Astrocyte of the cerebellum (primary cell): ENCODE measurements at regions not wholly inside any gene's neighbourhood (a gene's known extent, or its start where the extent isn't known, plus 50 kb on each side); places are given as distances from the start of the nearest gene placed in this dataset.

ENCODE experiments used
- DNase-seq: peaks from one replicate; pipeline ENCODE4 v3.0.0-alpha.2; 2011; ENCODE audit warnings: low read depth
- H3K4me3 ChIP-seq: 2 replicates; pipeline ENCODE4 v1.5.1; 2011; ENCODE audit warnings: mild to moderate bottlenecking, low read depth, low read length, moderate library complexity
- in situ Hi-C: cut with HindIII; loops from 2 replicates; pipeline ENCODE4 v1.10.0; 2017; ENCODE audit warnings: low sequenced_read_pairs
- TF ChIP-seq, protein P1 (sequence below): IDR thresholded peaks from 2 replicates; pipeline ENCODE4 v1.5.1; 2012; ENCODE audit warnings: low read length, low read depth, moderate library complexity, mild to moderate bottlenecking; ENCODE audit errors: missing control alignments

DNA sequence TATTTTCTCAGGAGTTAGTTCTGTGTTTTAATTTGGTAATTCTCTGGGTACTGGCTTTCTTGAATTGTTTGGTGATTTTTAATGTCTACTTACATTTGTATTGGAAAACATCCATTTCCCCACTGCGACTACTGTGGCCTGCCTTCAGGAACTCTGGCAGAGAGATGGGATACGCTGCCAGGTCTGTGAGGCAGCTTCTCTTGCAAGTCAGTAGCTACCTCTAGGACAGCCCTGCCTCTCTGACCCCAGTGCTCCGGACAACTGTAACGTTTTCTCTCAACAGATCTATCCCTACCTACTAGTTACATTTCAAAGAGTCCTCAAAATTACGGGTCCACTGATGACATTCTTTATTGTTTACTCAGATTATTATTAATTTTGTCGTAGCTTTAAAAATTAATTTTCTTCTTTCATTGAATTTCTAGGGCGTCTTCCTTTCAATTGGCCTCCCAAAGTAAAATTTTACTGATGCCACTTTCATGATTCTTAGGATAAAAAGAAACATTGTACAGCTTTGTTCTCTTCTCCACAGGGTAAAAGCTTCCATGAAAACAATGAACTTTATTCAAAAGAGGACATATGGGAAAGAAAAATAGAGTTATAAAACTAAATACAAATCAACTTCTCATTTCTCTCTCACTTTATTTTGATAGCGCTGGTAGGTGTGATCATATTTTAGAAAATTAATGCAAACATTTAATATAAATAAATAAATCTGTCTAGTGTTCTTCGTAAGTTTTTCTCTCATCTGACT is 123.2 kb upstream of the GOLGA8J start:
- in situ Hi-C loops = no loop called here
- no peak overlapping the region for H3K4me3 ChIP-seq
- TF ChIP-seq, protein P1, sequence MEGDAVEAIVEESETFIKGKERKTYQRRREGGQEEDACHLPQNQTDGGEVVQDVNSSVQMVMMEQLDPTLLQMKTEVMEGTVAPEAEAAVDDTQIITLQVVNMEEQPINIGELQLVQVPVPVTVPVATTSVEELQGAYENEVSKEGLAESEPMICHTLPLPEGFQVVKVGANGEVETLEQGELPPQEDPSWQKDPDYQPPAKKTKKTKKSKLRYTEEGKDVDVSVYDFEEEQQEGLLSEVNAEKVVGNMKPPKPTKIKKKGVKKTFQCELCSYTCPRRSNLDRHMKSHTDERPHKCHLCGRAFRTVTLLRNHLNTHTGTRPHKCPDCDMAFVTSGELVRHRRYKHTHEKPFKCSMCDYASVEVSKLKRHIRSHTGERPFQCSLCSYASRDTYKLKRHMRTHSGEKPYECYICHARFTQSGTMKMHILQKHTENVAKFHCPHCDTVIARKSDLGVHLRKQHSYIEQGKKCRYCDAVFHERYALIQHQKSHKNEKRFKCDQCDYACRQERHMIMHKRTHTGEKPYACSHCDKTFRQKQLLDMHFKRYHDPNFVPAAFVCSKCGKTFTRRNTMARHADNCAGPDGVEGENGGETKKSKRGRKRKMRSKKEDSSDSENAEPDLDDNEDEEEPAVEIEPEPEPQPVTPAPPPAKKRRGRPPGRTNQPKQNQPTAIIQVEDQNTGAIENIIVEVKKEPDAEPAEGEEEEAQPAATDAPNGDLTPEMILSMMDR = no peak
- no peak for DNase-seq

DNA sequence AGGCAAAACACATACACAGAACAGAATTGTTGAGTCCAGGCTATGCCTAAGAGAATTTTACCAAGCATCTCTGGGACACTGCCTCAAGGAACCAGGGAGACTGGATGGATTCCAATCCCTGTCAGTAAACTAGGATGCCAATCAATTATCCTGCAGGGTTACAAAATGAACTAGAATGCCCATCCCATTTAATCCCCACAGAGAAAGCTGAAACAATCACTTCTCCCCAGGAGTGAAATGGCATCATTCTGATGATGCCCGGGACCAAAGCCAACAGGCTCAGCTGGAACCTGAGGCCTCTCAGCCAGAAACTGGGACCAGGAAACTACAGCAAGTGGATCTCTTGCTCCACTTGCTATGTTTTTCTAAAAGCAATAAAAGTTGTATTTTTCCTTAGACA is 130.0 kb upstream of the TJP1 start:
- H3K4me3 ChIP-seq = no peak overlapping the region
- DNase-seq = peak; percentile 23
- TF ChIP-seq, protein P1 = no peak
- in situ Hi-C loops = no loop called here

GRCh38 chr15:29945943-29946596 is 123.8 kb upstream of the TJP1 start:
- TF ChIP-seq, protein P1 = no peak
- no peak overlapping the region for H3K4me3 ChIP-seq
- DNase-seq = no peak
- in situ Hi-C loops = no loop called here

- TF ChIP-seq, protein P1 = no peak
- in situ Hi-C loops = no loop called here
- H3K4me3 ChIP-seq = no peak overlapping the region
- no peak for DNase-seq
Measured at GRCh38 chr15:29944925-29945324, 122.7 kb upstream of the TJP1 start.

- no peak for DNase-seq
- TF ChIP-seq, protein P1 = no peak
- in situ Hi-C loops = no loop called here
- no peak overlapping the region for H3K4me3 ChIP-seq
Measured at GRCh38 chr15:29942548-29942947, 120.3 kb upstream of the TJP1 start.

- TF ChIP-seq, protein P1 = peak; percentile 52
- DNase-seq = no peak
- no peak overlapping the region for H3K4me3 ChIP-seq
- in situ Hi-C loops = no loop called here
Measured at GRCh38 chr15:29942143-29942542, 119.9 kb upstream of the TJP1 start.
